NCI-H2029 (cell line): ENCODE measurements at regions not wholly inside any gene's neighbourhood (a gene's known extent, or its start where the extent isn't known, plus 50 kb on each side); places are given as distances from the start of the nearest gene placed in this dataset.

Experiments used
- DNase-seq: peaks from one replicate; lab custom pipeline; 2025; lab: John Stamatoyannopoulos, UW

GRCh38 chr6:23587582-23587981, 538.4 kb upstream of the NRSN1 start:
- no peak for DNase-seq

- no peak for DNase-seq
Observed at GRCh38 chr6:23589811-23590210, 536.2 kb upstream of the NRSN1 start.

GRCh38 chr6:23590498-23591126, 535.4 kb upstream of the NRSN1 start:
- DNase-seq: no peak

GRCh38 chr6:23591761-23592160, 534.3 kb upstream of the NRSN1 start:
- no peak for DNase-seq

GRCh38 chr6:23600118-23600517, 525.9 kb upstream of the NRSN1 start:
- DNase-seq: no peak

GRCh38 chr6:23601811-23602345, 524.1 kb upstream of the NRSN1 start:
- DNase-seq: no peak

GRCh38 chr6:23608931-23609435, 517.0 kb upstream of the NRSN1 start:
- DNase-seq: no peak

GRCh38 chr6:23611776-23612381, 514.1 kb upstream of the NRSN1 start:
- no peak for DNase-seq

- no peak for DNase-seq
Observed at GRCh38 chr6:23618366-23618765, 507.6 kb upstream of the NRSN1 start.

- no peak for DNase-seq
Observed at GRCh38 chr6:23620911-23621401, 505.1 kb upstream of the NRSN1 start.

GRCh38 chr6:23630726-23631635, 495.0 kb upstream of the NRSN1 start:
- no peak for DNase-seq

- peak; percentile 90 for DNase-seq
Observed at GRCh38 chr6:23633996-23634395, 492.0 kb upstream of the NRSN1 start.

GRCh38 chr6:23635150-23635549, 490.9 kb upstream of the NRSN1 start:
- DNase-seq: no peak

- DNase-seq: no peak
Observed at GRCh38 chr6:23637296-23637695, 488.7 kb upstream of the NRSN1 start.

GRCh38 chr6:23642849-23643248, 483.2 kb upstream of the NRSN1 start:
- no peak for DNase-seq

GRCh38 chr6:23647045-23647444, 479.0 kb upstream of the NRSN1 start:
- no peak for DNase-seq

GRCh38 chr6:23650676-23651075, 475.3 kb upstream of the NRSN1 start:
- no peak for DNase-seq

- no peak for DNase-seq
Observed at GRCh38 chr6:23654745-23655144, 471.3 kb upstream of the NRSN1 start.

- no peak for DNase-seq
Observed at GRCh38 chr6:23655525-23655924, 470.5 kb upstream of the NRSN1 start.

GRCh38 chr6:23656255-23657194, 469.5 kb upstream of the NRSN1 start:
- no peak for DNase-seq

- peak; percentile 42 for DNase-seq
Observed at GRCh38 chr6:23659125-23659524, 466.9 kb upstream of the NRSN1 start.
